Neuronal stem cell (in vitro differentiated cells): ENCODE measurements at regions not wholly inside any gene's neighbourhood (a gene's known extent, or its start where the extent isn't known, plus 50 kb on each side); places are given as distances from the start of the nearest gene placed in this dataset.
A peak's percentile ranks its signal among the peaks of the same experiment; 100 is the strongest.

Experiments used
- DNase-seq: peaks from one replicate; pipeline ENCODE4 v3.0.0-alpha.2; 2013; ENCODE audit warnings: low spot score
- H2AFZ ChIP-seq: one replicate; pipeline ENCODE4 v1.6.1; 2013; ENCODE audit warnings: mild to moderate bottlenecking, low read length, inconsistent platforms
- H2AK5ac ChIP-seq: 2 replicates; pipeline ENCODE4 v1.6.1; 2013; ENCODE audit warnings: low read depth, mild to moderate bottlenecking, inconsistent platforms, low read length, moderate library complexity, mixed read lengths
- H2BK120ac ChIP-seq: 2 replicates; pipeline ENCODE4 v1.6.1; 2013; ENCODE audit warnings: low read depth, mild to moderate bottlenecking, inconsistent platforms, low read length, moderate library complexity, mixed read lengths
- H2BK12ac ChIP-seq: one replicate; pipeline ENCODE4 v1.6.1; 2013; ENCODE audit warnings: low read length, inconsistent platforms
- H2BK15ac ChIP-seq: 2 replicates; pipeline ENCODE4 v1.6.1; 2013; ENCODE audit warnings: mild to moderate bottlenecking, low read length, inconsistent platforms, mixed read lengths
- H2BK5ac ChIP-seq: one replicate; pipeline ENCODE4 v1.6.1; 2013; ENCODE audit warnings: inconsistent platforms, mild to moderate bottlenecking, low read length, moderate library complexity
- H3K14ac ChIP-seq: one replicate; pipeline ENCODE4 v1.6.1; 2013; ENCODE audit warnings: low read length, inconsistent platforms
- H3K18ac ChIP-seq: 2 replicates; pipeline ENCODE4 v1.6.1; 2013; ENCODE audit warnings: low read length, inconsistent platforms
- H3K23ac ChIP-seq: 2 replicates; pipeline ENCODE4 v1.6.1; 2013; ENCODE audit warnings: low read depth, mild to moderate bottlenecking, mixed read lengths, low read length, inconsistent platforms; ENCODE audit not compliant: poor library complexity
- H3K27ac ChIP-seq: replicated peaks from 3 replicates; pipeline ENCODE4 v1.5.1; 2013; ENCODE audit warnings: low read length, inconsistent platforms
- H3K27me3 ChIP-seq, 3 experiments: 2 replicates each; pipeline ENCODE4 v1.6.1; 2013; ENCODE audit warnings: low read length in 3 of 3, mild to moderate bottlenecking in 2 of 3, inconsistent platforms in 1 of 3, low read depth in 1 of 3, mixed read lengths in 1 of 3, moderate library complexity in 1 of 3; ENCODE audit not compliant: control insufficient read depth in 3 of 3, insufficient read depth in 3 of 3
- H3K36me3 ChIP-seq, 2 donors: replicated peaks in 1 of 2; 2 replicates each; pipeline ENCODE4 v1.6.1; 2013; ENCODE audit warnings: low read length in 2 of 2; ENCODE audit not compliant: control insufficient read depth in 2 of 2, insufficient read depth in 2 of 2
- H3K4ac ChIP-seq: 2 replicates; pipeline ENCODE4 v1.6.1; 2013; ENCODE audit warnings: inconsistent platforms, mild to moderate bottlenecking, low read length, moderate library complexity
- H3K4me1 ChIP-seq, 2 donors: 1 replicate in 1 of 2; 2 replicates in 1 of 2; pipeline ENCODE4 v1.6.1; 2013; ENCODE audit warnings: low read length in 2 of 2, low read depth in 1 of 2; ENCODE audit not compliant: control insufficient read depth in 2 of 2, insufficient read depth in 1 of 2
- H3K4me2 ChIP-seq: one replicate; pipeline ENCODE4 v1.6.1; 2013; ENCODE audit warnings: mild to moderate bottlenecking, low read length, inconsistent platforms; ENCODE audit not compliant: insufficient read depth, poor library complexity, severe bottlenecking
- H3K4me3 ChIP-seq, 2 donors: 2 replicates each; pipeline ENCODE4 v1.5.1; 2013; ENCODE audit warnings: low read length in 2 of 2, mild to moderate bottlenecking in 2 of 2, inconsistent platforms in 1 of 2, moderate library complexity in 1 of 2
- H3K79me1 ChIP-seq: one replicate; pipeline ENCODE4 v1.6.1; 2013; ENCODE audit warnings: low read depth, mild to moderate bottlenecking, inconsistent platforms, low read length, moderate library complexity
- H3K9ac ChIP-seq: one replicate; pipeline ENCODE4 v1.6.1; 2013; ENCODE audit warnings: mild to moderate bottlenecking, low read depth, low read length, inconsistent platforms; ENCODE audit not compliant: poor library complexity
- H3K9me3 ChIP-seq, 2 donors: replicated peaks in 1 of 2; 2 replicates each; pipeline versions ENCODE3 to v1.6.1; 2013; ENCODE audit warnings: low read length in 2 of 2, mild to moderate bottlenecking in 2 of 2, inconsistent platforms in 1 of 2, low read depth in 1 of 2, mixed read lengths in 1 of 2, moderate library complexity in 1 of 2; ENCODE audit not compliant: control insufficient read depth in 2 of 2, insufficient read depth in 1 of 2
- H4K8ac ChIP-seq: one replicate; pipeline ENCODE4 v1.6.1; 2013; ENCODE audit warnings: low read depth, mild to moderate bottlenecking, inconsistent platforms, low read length, moderate library complexity
- H4K91ac ChIP-seq: one replicate; pipeline ENCODE4 v1.6.1; 2013; ENCODE audit warnings: low read length, low read depth, mild to moderate bottlenecking, inconsistent platforms; ENCODE audit not compliant: poor library complexity
- WGBS, 2 donors: extraction: QIAGEN DNeasy Blood & Tissue Kit; methylation state at CpG; one replicate each; pipeline ENCODE4 v1.1.7; 2013; ENCODE audit warnings: missing lambda C conversion rate in 2 of 2, mixed read lengths in 1 of 2; ENCODE audit not compliant: insufficient read length in 2 of 2, insufficient replicate concordance in 1 of 2; ENCODE audit errors: extremely low coverage in 2 of 2; 5-methylcytosine and 5-hydroxymethylcytosine counted together

DNA sequence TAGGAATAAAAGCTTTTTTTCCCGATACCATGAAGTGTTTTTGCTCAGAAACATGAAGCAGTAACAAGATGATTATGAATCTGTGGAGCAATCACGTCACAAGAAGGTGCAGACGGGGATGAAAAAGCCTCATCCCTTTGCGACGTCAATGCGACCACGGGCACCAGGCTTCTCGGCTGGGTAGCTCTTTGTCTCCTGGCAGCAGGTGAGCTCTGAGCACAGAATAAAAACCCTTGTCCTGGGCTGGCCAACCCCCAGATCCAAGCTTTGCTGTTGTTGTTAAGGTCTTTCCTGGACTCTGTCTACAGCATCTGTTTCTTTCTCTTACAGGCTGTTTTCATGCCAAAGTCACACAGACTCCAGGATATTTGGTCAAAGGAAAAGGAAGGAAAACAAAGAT lies 113.8 kb downstream of the ANKRD18B start:
- Histone ChIP-seq H3K4me3 (no peak overlapping the region), H4K91ac (no peak overlapping the region), H4K8ac (no peak overlapping the region), H2BK15ac (no peak overlapping the region), H2AFZ (peak overlapping the region; percentile 58), H3K27me3 (peaks cover 0 to 32% (median 0%) of the 10 kb centered on the region in 3 experiments), H3K36me3 (no peaks in the 10 kb centered on the region), H2BK12ac (no peak overlapping the region), H3K4me1 (peaks cover 0 to 7% of the 10 kb centered on the region in 2 donors), H3K14ac (no peak overlapping the region), H3K9me3 (no peaks in the 10 kb centered on the region), H3K23ac (no peak overlapping the region), H3K27ac (no peak overlapping the region), H2BK120ac (no peak overlapping the region), H3K9ac (no peak overlapping the region), H3K79me1 (no peaks in the 10 kb centered on the region), H3K4me2 (no peak overlapping the region), H3K18ac (no peak overlapping the region), H2AK5ac (no peak overlapping the region), H3K4ac (no peak overlapping the region), H2BK5ac (no peak overlapping the region)
- no peak for DNase-seq
- no CpG with 5 or more reads among the region's 8 CpGs for WGBS, 2 donors

DNA sequence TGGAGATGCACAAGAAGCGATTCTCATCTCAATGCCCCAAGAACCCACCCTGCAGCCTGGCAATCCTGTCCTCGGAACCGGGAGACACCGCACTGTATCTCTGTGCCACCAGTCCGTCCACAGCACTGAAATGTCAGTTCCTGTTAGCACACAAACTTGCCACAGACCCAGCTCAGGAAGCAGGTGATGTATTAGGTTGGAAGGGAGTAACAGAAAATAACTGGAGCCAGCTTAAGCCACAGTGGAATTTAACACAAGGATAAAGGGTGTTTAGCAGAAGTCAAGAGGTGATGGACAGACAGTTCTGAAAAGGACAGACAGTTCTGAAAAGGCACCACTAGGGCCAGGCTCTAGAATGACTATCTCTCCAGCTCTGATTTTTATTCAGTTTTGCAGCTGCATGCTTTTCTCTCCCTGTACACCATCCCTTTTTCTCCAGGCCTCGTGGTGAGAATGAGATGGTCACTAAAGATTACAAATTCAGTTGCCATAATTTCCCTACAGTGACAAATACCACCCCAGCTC lies 114.4 kb downstream of the ANKRD18B start:
- H3K27ac ChIP-seq: no peak overlapping the region
- no peak overlapping the region for H2AK5ac ChIP-seq
- H3K4ac ChIP-seq: no peak overlapping the region
- no peak overlapping the region for H4K91ac ChIP-seq
- H4K8ac ChIP-seq: no peak overlapping the region
- H3K4me2 ChIP-seq: no peak overlapping the region
- H3K23ac ChIP-seq: no peak overlapping the region
- peaks cover 0 to 7% of the 10 kb centered on the region in 2 donors for H3K4me1 ChIP-seq
- H2BK120ac ChIP-seq: no peak overlapping the region
- no peak overlapping the region for H2BK12ac ChIP-seq
- no CpG with 5 or more reads among the region's 6 CpGs for WGBS, 2 donors
- H3K4me3 ChIP-seq: no peak overlapping the region
- no peak overlapping the region for H3K14ac ChIP-seq
- no peak overlapping the region for H3K9ac ChIP-seq
- DNase-seq: no peak
- H3K27me3 ChIP-seq: peaks cover 0 to 32% (median 0%) of the 10 kb centered on the region in 3 experiments
- no peak overlapping the region for H2AFZ ChIP-seq
- no peaks in the 10 kb centered on the region for H3K9me3 ChIP-seq
- H3K79me1 ChIP-seq: no peaks in the 10 kb centered on the region
- H2BK5ac ChIP-seq: no peak overlapping the region
- no peak overlapping the region for H2BK15ac ChIP-seq
- no peaks in the 10 kb centered on the region for H3K36me3 ChIP-seq
- H3K18ac ChIP-seq: no peak overlapping the region

GRCh38 chr9:33645706-33646105 lies 121.7 kb downstream of the ANKRD18B start:
- no peak overlapping the region for H2BK120ac ChIP-seq

DNA sequence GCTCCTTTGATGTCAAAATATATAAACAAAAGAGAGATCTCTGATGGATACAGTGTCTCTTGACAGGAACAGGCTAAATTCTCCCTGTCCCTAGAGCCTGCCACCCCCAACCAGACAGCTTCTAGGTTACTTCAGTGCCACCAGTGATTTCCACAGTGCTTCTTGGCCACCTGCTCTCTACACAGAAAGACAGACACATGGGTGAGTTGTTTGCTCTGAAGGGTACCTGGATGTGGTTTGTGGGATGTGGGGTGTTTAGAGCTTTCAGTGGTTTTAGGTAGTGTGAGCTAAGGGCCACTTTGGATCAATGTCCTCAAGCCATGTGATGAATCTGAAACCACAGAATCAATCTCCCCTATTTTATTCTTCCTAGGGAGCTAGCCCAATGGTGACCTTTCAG lies 125.4 kb downstream of the ANKRD18B start:
- peaks cover 0 to 13% (median 0%) of the 10 kb centered on the region in 3 experiments for H3K27me3 ChIP-seq
- no peak overlapping the region for H3K4me3 ChIP-seq
- H3K9ac ChIP-seq: no peak overlapping the region
- H2AK5ac ChIP-seq: no peak overlapping the region
- no peak overlapping the region for H4K8ac ChIP-seq
- H3K23ac ChIP-seq: no peak overlapping the region
- no peak overlapping the region for H2BK5ac ChIP-seq
- no peak overlapping the region for H3K4me2 ChIP-seq
- no peaks in the 10 kb centered on the region for H3K79me1 ChIP-seq
- no peaks in the 10 kb centered on the region for H3K36me3 ChIP-seq
- no peak overlapping the region for H3K18ac ChIP-seq
- H2BK12ac ChIP-seq: no peak overlapping the region
- H3K27ac ChIP-seq: no peak overlapping the region
- H4K91ac ChIP-seq: no peak overlapping the region
- H3K14ac ChIP-seq: no peak overlapping the region
- no peak overlapping the region for H2AFZ ChIP-seq
- no peak overlapping the region for H2BK15ac ChIP-seq
- H2BK120ac ChIP-seq: no peak overlapping the region
- no peak for DNase-seq
- H3K4ac ChIP-seq: no peak overlapping the region
- H3K4me1 ChIP-seq: no peaks in the 10 kb centered on the region
- H3K9me3 ChIP-seq: no peaks in the 10 kb centered on the region

More at GRCh38 chr9:33645706-33646105, 121.7 kb downstream of the ANKRD18B start:
- Histone ChIP-seq H2BK15ac (no peak overlapping the region), H2BK12ac (no peak overlapping the region), H3K27ac (no peak overlapping the region), H3K9ac (no peak overlapping the region), H2AK5ac (no peak overlapping the region), H2BK5ac (no peak overlapping the region), H4K91ac (no peak overlapping the region), H3K27me3 (peaks cover 0 to 7% (median 0%) of the 10 kb centered on the region in 3 experiments), H3K79me1 (no peaks in the 10 kb centered on the region), H3K4me1 (no peaks in the 10 kb centered on the region), H3K36me3 (no peaks in the 10 kb centered on the region), H3K9me3 (no peaks in the 10 kb centered on the region), H3K18ac (no peak overlapping the region), H3K4me3 (no peak overlapping the region), H3K23ac (no peak overlapping the region), H2AFZ (no peak overlapping the region), H3K14ac (no peak overlapping the region), H3K4me2 (no peak overlapping the region), H4K8ac (no peak overlapping the region), H3K4ac (no peak overlapping the region)
- no peak for DNase-seq
